WERI-Rb-1 (cell line): ENCODE measurements at regions not wholly inside any gene's neighbourhood (a gene's known extent, or its start where the extent isn't known, plus 50 kb on each side); places are given as distances from the start of the nearest gene placed in this dataset.

Experiments
- DNase-seq: peaks from one replicate; pipeline ENCODE4 v3.0.0-alpha.2; 2020
- H3K27ac ChIP-seq: fragments of 250-450 bp; sonication (Bioruptor Pico); 2 replicates; pipeline ENCODE4 v1.5.1; 2020; ENCODE audit warnings: mild to moderate bottlenecking, moderate library complexity
- H3K27me3 ChIP-seq: fragments of 250-450 bp; sonication (Bioruptor Pico); 2 replicates; pipeline ENCODE4 v1.5.1; 2021; ENCODE audit warnings: mild to moderate bottlenecking, low read depth, moderate library complexity; ENCODE audit not compliant: insufficient read depth, severe bottlenecking
- H3K36me3 ChIP-seq: fragments of 250-450 bp; sonication (Bioruptor Pico); 2 replicates; pipeline ENCODE4 v1.5.1; 2020; ENCODE audit warnings: mild to moderate bottlenecking, moderate library complexity
- H3K4me3 ChIP-seq: 2 replicates; pipeline ENCODE4 v1.5.1; 2011; ENCODE audit warnings: low read depth, mild to moderate bottlenecking, control low read depth, low read length
- H3K9me3 ChIP-seq: fragments of 250-450 bp; sonication (Bioruptor Pico); 2 replicates; pipeline ENCODE4 v1.5.1; 2021; ENCODE audit warnings: mild to moderate bottlenecking, moderate library complexity; ENCODE audit not compliant: severe bottlenecking
- CTCF ChIP-seq: IDR thresholded peaks from 2 replicates; pipeline ENCODE4 v1.5.1; 2011; ENCODE audit warnings: low read depth, mild to moderate bottlenecking, control low read depth, inconsistent platforms, low read length

- Histone ChIP-seq H3K9me3 (no peaks in the 10 kb centered on the region), H3K27ac (no peak overlapping the region), H3K27me3 (peaks cover 2% of the 10 kb centered on the region), H3K36me3 (no peaks in the 10 kb centered on the region), H3K4me3 (no peak overlapping the region)
- no peak for TF ChIP-seq CTCF
- no peak for DNase-seq
Measured at GRCh38 chr5:113686599-113686998, 173.1 kb downstream of the YTHDC2 start.

GRCh38 chr5:113689647-113690046 is 176.2 kb downstream of the YTHDC2 start:
- Histone ChIP-seq H3K9me3 (no peaks in the 10 kb centered on the region), H3K27ac (no peak overlapping the region), H3K27me3 (peaks cover 7% of the 10 kb centered on the region), H3K4me3 (no peak overlapping the region), H3K36me3 (no peaks in the 10 kb centered on the region)
- no peak for TF ChIP-seq CTCF
- DNase-seq: no peak

- DNase-seq: no peak
- no peaks in the 10 kb centered on the region for H3K9me3 ChIP-seq
- peaks cover 10% of the 10 kb centered on the region for H3K27me3 ChIP-seq
- no peak for TF ChIP-seq CTCF
- no peaks in the 10 kb centered on the region for H3K36me3 ChIP-seq
- H3K4me3 ChIP-seq: no peak overlapping the region
- no peak overlapping the region for H3K27ac ChIP-seq
Measured at GRCh38 chr5:113692466-113692865, 179.0 kb downstream of the YTHDC2 start.

- H3K4me3 ChIP-seq: no peak overlapping the region
- H3K27ac ChIP-seq: no peak overlapping the region
- H3K27me3 ChIP-seq: peaks cover 10% of the 10 kb centered on the region
- no peak for DNase-seq
- no peak for TF ChIP-seq CTCF
- no peaks in the 10 kb centered on the region for H3K9me3 ChIP-seq
- no peaks in the 10 kb centered on the region for H3K36me3 ChIP-seq
Measured at GRCh38 chr5:113692891-113693457, 179.5 kb downstream of the YTHDC2 start.

GRCh38 chr5:113693701-113694100 is 180.2 kb downstream of the YTHDC2 start:
- peaks cover 7% of the 10 kb centered on the region for H3K27me3 ChIP-seq
- H3K36me3 ChIP-seq: no peaks in the 10 kb centered on the region
- H3K4me3 ChIP-seq: no peak overlapping the region
- TF ChIP-seq CTCF: no peak
- H3K9me3 ChIP-seq: no peaks in the 10 kb centered on the region
- DNase-seq: no peak
- no peak overlapping the region for H3K27ac ChIP-seq

- H3K36me3 ChIP-seq: no peaks in the 10 kb centered on the region
- no peak overlapping the region for H3K4me3 ChIP-seq
- H3K27ac ChIP-seq: no peak overlapping the region
- no peaks in the 10 kb centered on the region for H3K9me3 ChIP-seq
- peaks cover 7% of the 10 kb centered on the region for H3K27me3 ChIP-seq
- no peak for TF ChIP-seq CTCF
- DNase-seq: no peak
Measured at GRCh38 chr5:113694576-113694975, 181.1 kb downstream of the YTHDC2 start.
